ENCODE measurements at regions not wholly inside any gene's neighbourhood (a gene's known extent, or its start where the extent isn't known, plus 50 kb on each side); places are given as distances from the start of the nearest gene placed in this dataset.
"Not testable (repeated sequence)": the region's sequence is repeated elsewhere in the genome, so short reads cannot be mapped to it uniquely, and the experiment has no call there.

- DNase-seq: no peak
Measured at GRCh38 chr6:3545156-3545555, 88.3 kb upstream of the SLC22A23 start.

DNA sequence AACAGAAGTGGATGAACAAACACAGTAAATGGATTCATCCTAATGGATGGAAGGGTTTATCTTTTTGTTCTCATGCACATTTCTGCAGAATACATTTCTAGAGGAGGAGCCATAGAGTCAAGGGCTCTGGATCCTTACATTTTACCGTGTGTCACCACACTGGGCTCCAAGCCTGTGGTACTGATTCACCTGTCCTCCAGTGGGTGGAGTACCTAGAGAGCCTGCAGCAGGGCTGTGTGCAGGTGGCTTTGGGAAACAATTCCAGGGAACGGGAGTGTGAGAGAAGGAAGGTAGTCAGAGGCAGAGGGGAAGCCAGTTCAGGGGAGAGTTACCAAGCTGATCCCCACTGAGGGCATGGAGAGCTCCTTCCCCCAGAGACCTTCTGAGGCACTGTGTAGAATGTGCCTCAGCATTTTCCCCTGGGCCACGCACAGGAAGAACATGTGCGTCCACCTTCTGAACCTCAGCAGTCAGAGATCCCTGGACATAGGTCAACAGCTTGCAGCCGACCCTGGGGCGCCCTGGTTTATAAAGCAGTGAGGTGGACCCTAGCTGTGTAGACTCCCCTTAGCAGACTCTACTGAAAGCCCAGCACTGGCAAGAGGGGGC lies 85.3 kb upstream of the SLC22A23 start:
- DNase-seq: no peak

GRCh38 chr6:3541006-3541585 lies 84.2 kb upstream of the SLC22A23 start:
- DNase-seq: no peak

DNA sequence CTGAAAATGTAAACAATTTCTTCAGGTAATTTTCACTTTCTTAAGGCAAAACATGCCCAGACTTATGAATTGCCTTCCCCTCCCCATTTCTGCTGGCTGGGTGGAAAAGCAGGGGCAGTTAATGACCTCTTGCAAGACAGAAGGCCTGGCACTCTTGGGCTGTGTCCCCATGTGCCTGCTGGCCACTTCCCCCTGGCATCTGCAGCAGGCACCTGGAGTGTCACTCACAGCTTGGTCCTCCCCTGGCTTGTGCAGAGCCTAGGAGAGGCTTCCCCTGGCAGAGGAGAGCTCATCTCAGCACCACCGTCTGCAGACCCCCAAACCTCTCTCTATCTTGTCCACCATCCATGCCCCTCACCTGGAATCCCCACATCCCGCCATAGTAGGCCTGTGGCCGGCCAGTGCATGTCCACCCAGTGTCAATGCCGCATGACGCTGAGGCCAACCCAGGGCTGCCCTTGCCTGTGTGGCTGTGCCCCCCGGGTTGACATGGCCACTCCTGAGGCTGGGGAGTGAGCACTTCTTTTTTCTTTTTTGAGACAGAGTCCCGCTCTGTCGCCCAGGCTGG lies 83.5 kb upstream of the SLC22A23 start:
- DNase-seq: no peak

GRCh38 chr6:3538536-3538935 lies 81.7 kb upstream of the SLC22A23 start:
- DNase-seq: no peak

DNA sequence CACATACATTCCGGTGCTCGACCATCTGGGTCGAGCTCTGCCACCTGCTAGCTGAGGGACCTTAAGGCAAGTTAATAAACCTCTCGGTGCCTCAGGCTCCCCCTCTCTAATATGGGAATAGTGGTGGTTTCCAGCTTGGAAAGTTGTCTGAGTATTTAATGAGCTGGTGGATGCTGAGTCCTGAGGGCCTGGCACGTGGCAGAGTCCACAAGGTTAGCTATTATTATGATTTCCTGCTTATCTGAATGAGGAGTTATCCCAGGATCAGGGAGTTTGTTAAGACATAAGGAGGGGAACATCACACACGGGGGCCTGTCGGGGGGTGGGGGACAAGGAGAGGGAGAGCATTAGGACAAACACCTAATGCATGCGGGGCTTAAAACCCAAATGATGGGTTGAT lies 80.1 kb upstream of the SLC22A23 start:
- DNase-seq: no peak

DNA sequence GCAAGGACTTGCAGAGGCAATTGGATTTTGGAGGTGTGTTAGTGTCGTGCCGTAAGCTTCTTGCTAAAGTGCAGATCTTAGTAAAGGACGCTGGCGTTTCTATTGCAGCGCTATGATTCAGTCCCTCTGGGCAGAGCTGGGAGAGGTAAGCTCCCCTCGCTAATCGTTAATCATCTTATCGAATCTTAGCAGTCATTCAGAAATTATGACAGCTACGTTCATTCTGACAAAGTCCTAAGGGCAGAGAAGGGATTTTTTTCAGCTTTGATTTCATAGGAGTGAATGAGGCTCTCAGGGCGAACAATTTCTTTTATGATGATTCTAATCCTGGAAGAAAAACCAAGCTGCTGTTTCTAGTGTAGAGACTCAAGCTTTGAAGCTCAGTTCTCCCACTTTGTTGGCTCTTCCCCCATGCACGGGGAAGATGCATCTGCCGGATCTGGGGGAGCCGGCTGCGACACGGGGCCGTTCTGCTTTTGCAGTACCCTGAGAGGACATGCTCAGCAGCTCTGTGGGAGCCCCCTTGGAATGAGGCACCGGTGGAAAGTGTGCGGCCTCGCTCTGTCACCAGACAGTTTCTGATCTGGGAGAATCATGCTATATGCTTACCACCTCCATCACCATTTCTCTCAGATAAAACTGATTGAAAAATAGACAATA lies 79.1 kb upstream of the SLC22A23 start:
- DNase-seq: no peak

DNA sequence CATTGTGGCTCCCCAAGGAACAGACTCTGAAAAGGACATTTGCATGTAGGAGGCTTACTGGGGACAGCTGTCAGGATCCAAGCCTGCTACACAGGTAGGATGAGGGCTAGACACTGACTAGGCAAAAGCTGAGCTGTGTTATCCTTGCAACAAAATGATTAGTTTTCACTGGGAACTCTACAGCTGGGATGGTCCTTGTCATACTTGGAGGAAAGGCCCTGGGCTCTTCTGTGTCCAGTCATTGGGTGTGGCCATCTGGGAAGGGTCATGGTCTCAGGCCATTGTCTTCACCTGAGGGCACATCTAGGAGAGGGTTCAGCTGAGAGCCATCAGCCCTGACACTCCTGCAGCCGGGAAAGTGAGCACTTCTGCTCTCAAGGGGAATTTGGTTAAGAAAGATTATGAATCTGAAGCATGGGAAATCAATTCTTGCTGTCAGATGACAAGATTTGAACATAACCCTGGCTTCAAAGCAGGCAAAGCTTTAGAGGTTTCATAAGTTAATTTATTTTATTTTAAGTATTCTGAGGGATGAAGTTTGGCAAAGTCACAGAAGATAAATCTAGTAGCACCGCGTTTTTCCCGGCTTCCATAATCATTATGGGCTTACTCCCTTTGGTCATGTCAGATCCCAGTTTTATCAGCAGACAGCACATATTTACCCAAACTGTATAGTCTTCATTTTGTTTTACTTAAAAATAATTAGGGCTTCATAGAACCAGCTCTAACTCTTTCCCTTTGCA lies 78.4 kb upstream of the SLC22A23 start:
- DNase-seq: no peak

- DNase-seq: no peak
Measured at GRCh38 chr6:3534599-3534998, 77.7 kb upstream of the SLC22A23 start.

DNA sequence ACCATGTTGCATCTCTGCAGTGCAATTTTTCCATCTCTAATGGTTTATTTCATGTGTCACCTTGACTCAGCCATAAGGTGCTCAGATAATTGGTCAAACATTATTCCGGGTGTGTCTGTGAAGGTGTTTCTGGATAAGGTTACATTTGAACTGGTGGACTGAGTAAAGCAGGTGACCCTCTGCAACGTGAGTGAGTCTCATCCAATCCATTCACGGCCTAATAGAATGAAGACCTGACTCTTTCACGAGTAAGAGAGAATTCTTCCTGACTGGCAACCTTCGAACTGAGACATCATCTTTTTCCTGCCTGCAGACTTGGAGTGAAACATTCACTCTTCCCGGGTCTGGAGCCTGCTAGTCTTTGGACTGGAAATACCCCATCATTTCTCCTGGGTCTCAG lies 77.1 kb upstream of the SLC22A23 start:
- DNase-seq: no peak

- DNase-seq: no peak
Measured at GRCh38 chr6:3532296-3532916, 75.6 kb upstream of the SLC22A23 start.

- no peak for DNase-seq
Measured at GRCh38 chr6:3531481-3531880, 74.6 kb upstream of the SLC22A23 start.

GRCh38 chr6:3530515-3530914 lies 73.7 kb upstream of the SLC22A23 start:
- DNase-seq: no peak

- DNase-seq: no peak
Measured at GRCh38 chr6:3529721-3530120, 72.9 kb upstream of the SLC22A23 start.

DNA sequence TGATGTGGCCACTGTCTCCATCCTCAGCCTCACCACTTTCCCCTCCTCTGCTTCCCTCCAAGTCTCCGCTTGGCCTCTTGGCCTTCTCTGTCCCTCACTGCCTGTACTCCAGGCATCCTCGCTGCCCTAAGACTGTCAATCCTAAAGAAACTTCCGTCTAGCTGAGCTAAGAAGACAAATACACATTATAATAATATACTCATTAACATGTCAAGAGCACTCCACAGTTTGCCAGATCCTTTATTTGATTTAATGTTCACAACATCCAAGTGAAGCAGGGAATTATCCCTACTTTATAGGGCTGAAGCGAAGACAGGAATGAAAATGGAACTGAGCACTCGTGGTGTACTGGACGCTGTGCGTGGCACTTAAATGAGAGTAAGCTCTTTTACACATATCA lies 72.4 kb upstream of the SLC22A23 start:
- DNase-seq: no peak

DNA sequence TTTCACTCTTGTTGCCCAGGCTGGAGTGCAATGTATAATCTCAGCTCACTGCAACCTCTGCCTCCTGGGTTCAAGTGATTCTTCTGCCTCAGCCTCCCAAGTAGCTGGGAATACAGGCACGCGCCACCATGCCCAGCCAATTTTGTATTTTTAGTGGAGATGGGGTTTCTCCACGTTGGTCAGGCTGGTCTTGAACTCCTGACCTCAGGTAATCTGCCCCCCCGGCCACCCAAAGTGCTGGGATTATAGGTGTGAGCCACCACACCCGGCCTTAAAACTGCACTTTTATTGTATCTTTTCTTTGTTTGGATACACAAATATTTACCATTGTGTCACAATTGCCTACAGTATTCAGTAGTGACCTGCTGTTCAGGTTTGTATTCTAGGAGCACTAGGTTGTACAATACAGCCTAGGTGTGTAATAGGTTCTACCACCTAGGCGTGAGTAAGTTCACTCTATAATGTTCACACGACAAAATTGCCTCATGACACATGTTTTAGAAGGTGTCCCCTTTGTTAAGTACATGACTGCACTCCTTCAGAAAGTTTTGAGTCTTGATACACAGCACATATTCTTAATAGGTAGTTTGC lies 71.3 kb upstream of the SLC22A23 start:
- not testable (repeated sequence) for DNase-seq

DNA sequence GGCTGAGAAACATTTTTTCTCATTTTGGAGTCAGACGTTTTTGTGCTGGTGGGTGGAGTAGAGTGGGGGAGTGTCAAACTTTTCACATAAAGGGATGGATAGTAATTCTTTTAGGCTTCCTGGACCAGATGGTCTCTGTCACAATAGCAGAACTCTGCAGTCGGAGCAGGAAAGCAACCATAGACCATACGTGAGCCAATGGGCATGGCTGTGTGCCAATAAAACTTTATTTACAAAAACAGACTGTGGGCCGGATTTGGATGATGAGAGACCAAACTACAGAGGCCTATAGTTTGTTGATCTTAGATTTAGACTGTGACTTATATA lies 70.8 kb upstream of the SLC22A23 start:
- DNase-seq: no peak

GRCh38 chr6:3526962-3527650 lies 70.3 kb upstream of the SLC22A23 start:
- no peak for DNase-seq

DNA sequence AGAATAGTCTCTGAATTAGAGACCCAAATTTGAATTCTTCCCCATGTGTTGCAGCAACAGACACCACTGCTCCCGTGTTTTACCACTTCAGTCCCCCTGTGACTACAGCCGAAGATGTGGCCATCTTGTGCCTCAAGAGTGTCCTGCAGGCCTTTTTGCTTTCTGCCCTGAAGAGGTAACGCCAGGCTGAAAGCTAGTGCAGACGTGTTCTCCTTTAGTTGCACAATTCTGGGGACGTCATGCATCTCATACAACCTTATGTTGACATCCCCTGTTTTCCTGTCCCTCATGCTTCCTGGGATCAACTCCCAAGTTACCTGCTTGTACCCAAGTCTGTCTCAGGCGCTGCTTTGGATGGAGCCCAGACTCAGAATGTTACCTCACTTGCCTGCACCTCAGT lies 69.1 kb upstream of the SLC22A23 start:
- DNase-seq: no peak

DNA sequence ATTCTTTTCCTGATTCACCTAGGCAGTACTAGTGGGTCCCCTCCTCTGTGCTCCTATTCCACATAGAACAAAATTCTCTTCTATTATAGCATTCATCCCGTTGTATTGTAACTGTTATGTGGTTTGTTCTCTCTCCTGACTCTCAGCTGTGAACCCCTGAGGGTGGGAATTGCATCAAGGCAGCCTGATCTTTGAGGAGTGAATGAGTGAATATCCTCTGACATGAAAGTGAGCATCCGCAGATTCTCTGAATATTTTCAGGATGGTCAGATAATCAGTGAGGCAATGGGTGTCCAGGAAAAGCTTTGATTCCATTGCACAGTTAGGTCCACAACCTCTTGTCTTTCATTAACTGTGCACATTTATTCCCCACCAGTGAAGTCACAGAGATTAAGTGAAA lies 67.6 kb upstream of the SLC22A23 start:
- no peak for DNase-seq

DNA sequence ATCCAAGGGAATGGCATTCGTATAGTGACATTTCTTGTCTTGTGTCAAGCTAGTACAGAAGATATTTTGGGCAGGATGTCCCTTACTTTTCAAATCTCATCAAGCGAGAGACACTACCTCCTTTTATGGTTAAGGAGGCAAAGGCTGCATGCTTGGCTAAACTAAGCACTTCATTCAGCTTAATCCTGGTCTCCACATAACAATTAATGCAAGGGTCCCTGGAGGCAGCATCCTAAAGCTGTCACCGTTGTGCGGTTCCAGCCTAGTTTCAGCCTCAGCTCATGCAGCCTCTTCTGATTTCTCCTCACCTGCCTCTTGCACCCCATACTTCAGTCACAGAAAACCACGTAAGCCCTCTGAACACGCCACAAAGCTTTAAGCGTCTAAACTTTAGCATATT lies 67.1 kb upstream of the SLC22A23 start:
- DNase-seq: no peak

DNA sequence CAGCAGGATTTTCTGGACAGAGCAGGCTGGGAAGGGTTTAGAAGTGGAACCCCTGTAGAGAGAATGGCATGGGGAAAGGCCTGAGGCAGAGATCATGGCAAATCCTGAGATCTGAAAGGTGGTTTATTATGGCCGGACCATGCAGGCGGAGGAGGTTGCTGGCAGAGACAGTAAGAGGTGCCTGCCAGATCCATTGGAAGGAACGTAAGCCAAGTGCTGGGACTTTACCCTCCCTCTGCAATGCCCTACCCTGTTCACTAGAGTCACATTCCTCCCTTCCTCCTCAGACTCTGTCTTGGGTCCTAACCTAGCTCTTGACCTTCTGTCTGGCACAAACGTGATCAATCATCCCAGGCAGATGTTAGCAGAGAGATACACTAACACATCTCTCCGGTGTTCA lies 66.4 kb upstream of the SLC22A23 start:
- DNase-seq: no peak

Measured in inflammatory macrophage treated with lipopolysaccharide for 1 hour (primary cell).